GM12873 (cell line): ENCODE measurements at regions not wholly inside any gene's neighbourhood (a gene's known extent, or its start where the extent isn't known, plus 50 kb on each side); places are given as distances from the start of the nearest gene placed in this dataset.

ENCODE experiments used
- TF ChIP-seq, protein P1 (sequence below): IDR thresholded peaks from 2 replicates; pipeline ENCODE4 v1.5.1; 2012; ENCODE audit warnings: low read depth, mild to moderate bottlenecking, moderate library complexity, low read length, control low read depth; ENCODE audit not compliant: insufficient read depth; ENCODE audit errors: missing control alignments

DNA sequence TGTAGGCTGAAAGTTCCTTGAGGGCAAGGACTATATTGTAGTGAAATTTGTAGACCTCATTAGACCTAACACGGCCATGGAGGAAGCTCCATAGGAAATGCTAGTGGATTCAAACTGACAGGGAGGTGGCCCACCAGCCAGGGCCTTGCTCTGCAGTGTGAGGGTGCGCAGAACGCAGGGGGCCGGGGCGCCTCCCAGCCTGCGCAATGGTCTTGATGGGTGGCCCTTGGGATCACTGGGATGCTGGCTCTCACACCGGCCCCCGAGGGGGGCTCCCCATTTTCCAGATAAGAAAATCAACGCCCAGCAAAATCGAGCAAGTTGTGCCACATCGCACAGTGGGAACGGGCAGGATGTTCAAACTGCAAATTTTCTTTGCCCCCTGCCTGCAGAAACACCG is 655.4 kb downstream of the GALR1 start:
- TF ChIP-seq, protein P1, sequence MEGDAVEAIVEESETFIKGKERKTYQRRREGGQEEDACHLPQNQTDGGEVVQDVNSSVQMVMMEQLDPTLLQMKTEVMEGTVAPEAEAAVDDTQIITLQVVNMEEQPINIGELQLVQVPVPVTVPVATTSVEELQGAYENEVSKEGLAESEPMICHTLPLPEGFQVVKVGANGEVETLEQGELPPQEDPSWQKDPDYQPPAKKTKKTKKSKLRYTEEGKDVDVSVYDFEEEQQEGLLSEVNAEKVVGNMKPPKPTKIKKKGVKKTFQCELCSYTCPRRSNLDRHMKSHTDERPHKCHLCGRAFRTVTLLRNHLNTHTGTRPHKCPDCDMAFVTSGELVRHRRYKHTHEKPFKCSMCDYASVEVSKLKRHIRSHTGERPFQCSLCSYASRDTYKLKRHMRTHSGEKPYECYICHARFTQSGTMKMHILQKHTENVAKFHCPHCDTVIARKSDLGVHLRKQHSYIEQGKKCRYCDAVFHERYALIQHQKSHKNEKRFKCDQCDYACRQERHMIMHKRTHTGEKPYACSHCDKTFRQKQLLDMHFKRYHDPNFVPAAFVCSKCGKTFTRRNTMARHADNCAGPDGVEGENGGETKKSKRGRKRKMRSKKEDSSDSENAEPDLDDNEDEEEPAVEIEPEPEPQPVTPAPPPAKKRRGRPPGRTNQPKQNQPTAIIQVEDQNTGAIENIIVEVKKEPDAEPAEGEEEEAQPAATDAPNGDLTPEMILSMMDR: no peak

DNA sequence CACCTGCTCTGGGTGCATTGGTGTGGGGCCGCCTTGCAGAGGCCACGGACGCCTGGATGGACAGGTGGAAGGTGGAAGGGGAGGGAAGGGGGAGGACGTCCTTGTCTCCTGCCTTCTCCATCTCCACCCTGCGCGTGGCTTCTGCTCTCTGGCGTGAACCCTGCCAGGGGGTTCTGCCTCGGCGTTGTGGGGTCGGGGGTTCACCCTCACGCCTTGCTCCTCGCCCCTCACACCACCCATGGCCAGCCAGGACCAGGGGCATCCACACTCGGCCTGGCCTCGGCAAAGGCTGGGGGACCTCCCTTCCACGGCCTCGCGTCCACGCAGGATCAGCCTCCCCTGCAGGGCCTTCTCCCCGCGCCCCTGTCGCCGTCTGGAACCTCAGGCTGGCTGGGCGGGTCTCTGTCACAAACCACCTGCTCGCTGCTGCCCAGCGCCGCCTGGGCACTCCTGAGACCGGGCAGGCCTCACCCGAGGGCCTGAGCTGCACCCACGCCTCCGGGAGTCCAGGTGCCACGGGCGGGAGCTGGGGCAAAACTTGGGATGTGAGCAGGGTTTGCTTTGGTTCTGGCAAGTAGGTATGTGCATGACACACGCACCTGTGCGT is 655.9 kb downstream of the GALR1 start:
- TF ChIP-seq, protein P1: no peak

DNA sequence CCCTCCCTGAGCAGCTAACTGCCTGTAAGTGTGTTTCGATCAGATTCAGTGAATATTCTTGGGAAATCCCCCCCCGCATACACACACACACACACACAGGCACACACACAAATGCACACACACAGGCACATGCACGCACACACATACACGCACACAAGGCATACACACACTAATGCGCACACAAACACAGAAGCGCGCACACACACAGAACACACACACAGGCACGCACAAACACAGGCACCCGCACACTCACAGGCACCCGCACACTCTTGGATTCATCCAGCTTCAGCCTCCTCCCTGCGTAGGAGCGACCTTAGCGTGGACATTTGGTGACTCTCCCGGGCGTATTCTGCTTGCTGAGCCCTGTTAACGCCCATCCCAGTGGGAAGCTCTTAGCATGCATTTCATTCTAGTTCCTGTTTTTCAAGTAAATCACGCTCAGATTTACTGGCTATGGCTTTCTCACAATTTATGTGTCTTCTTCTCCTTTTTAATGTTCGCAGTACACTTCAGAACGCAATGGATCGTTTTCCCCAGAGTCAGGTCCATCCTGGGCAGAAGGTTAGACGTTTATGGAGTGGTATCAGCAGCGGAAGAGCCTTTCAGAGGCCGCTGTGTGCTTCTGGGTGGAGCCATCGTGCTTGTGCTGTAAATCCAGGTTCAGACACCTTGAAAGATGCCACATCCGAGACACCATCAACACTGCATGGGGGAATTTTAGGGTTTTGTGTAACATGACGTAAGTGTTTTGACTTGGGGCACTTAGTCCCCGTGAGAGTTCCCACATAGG is 656.6 kb downstream of the GALR1 start:
- TF ChIP-seq, protein P1: no peak

DNA sequence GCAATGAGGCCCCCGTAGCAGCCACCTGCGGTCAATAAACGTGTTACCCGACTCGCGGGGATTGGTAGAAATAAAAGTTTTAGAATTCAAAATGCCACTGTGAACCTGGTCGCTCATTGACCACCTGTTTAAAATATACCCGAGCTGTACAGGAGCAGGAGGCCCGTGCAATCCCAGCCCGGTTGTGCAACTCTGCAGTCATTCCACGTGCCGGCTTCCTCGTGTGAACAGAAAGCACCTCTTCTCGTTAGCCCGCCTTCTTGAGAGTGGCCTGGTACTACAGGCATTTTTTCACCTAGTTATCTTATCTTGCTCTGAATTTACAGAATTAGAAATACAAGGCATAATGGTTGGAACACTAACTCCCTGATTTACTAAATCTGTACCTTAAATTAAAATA is 660.7 kb downstream of the GALR1 start:
- TF ChIP-seq, protein P1: no peak

DNA sequence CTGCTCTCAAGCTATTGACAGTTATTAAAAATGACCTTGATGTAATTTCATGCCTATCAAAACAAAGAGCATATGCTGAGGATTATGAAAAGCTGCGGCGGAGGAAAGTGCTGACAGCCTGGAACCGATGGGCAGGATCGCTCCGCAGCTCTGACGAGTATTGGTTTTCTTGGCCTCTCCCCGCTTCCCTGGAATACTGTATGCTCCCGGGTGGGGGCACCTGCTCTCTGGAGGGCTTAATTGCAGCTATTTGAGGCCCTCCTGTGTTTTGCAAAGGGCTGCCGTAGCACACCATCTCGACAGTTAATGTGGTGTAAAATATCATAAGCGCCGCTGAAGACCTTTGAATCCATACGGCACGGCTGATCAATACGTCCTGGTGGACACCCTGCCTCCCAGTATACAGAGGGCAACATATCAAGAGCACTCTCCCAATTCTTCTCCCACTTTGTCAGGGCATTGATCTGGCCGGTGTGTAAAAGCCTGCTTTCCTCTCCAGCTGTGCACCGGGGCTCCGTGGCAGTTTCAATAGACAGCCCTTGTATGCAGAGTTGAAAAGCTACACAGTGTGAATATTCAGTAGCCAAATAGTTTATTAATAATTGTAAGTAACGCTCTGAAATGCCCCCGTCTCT is 662.4 kb downstream of the GALR1 start:
- TF ChIP-seq, protein P1: no peak

DNA sequence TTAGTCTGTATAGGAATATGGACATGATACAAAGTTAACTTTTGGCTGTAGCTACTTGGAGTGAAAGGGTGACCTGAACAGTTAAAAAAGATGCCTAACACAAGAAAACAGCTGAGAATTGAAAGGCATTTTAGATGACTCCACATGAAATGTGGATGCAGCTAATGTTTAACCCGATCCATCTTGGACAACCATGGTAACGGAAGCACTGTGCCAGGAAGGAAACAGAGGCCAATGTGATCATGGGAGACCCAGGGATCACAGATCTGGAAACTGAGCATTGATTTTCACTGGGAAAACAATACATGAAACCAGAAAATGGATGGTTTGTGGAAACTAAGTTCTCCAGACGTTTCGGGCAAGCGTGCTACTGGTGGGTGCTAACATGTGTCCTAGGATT is 669.1 kb downstream of the GALR1 start:
- TF ChIP-seq, protein P1: no peak

DNA sequence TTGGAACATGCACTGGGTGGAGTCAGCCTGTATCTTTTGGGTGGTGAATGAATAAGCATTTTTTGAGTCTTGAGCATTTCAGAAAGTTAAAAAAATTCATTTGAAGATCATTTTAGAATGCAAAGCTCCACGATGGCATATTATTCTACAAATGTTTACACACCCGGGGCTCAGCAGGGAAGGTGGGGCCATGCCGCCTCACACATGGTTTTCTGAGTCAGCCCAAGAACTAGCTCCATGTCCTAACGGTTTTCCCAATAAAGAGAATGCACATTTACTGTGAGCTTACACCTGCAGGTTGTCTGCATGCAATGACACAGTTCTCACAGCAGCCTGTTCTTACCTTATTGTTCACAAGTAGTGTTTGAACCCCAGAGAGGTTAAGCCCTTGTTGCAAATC is 670.3 kb downstream of the GALR1 start:
- TF ChIP-seq, protein P1: no peak
